Transverse colon (tissue), 4 donors: ENCODE measurements at regions not wholly inside any gene's neighbourhood (a gene's known extent, or its start where the extent isn't known, plus 50 kb on each side); places are given as distances from the start of the nearest gene placed in this dataset.
"Not testable (repeated sequence)": the region's sequence is repeated elsewhere in the genome, so short reads cannot be mapped to it uniquely, and the experiment has no call there.

Experiments
- DNase-seq: peaks from one replicate; pipeline ENCODE4 v3.0.0-alpha.2; 2019
- H3K27ac ChIP-seq, 4 donors: fragments of 200-600 bp; sonication (generic); 2 replicates each; pipeline ENCODE4 v1.5.1; 2016 to 2018; ENCODE audit warnings: inconsistent platforms in 4 of 4
- H3K27me3 ChIP-seq: fragments of 200-600 bp; sonication (generic); 2 replicates; pipeline ENCODE4 v1.5.1; 2017; ENCODE audit warnings: inconsistent platforms
- H3K36me3 ChIP-seq, 4 donors: fragments of 200-600 bp; sonication (generic); 2 replicates each; pipeline ENCODE4 v1.5.1; 2017 to 2019; ENCODE audit warnings: inconsistent platforms in 4 of 4
- H3K4me1 ChIP-seq, 4 donors: fragments of 200-600 bp; sonication (generic); 2 replicates each; pipeline ENCODE4 v1.5.1; 2017 to 2020; ENCODE audit warnings: inconsistent platforms in 4 of 4
- H3K4me3 ChIP-seq, 4 donors: fragments of 200-600 bp; sonication (generic); 1 replicate in 1 of 4; 2 replicates in 3 of 4; pipeline versions ENCODE4 v1.5.1 to v1.6.1; 2017 to 2019; ENCODE audit warnings: inconsistent platforms in 4 of 4
- H3K9me3 ChIP-seq, 2 donors: fragments of 200-600 bp; sonication (generic); 2 replicates each; pipeline ENCODE4 v1.5.1; 2017 to 2019; ENCODE audit warnings: inconsistent platforms in 2 of 2
- EP300 ChIP-seq: sonication (generic); formaldehyde crosslinking; IDR thresholded peaks from one replicate; pipeline ENCODE4 v1.6.1; 2017; ENCODE audit warnings: antibody characterized with exemption, low read depth
- POLR2A ChIP-seq: fragments of 450-650 bp; IDR thresholded peaks from one replicate; pipeline ENCODE4 v1.6.1; 2016; ENCODE audit warnings: antibody characterized with exemption, mild to moderate bottlenecking, moderate library complexity
- POLR2AphosphoS5 ChIP-seq, 3 donors: sonication (generic); formaldehyde crosslinking; IDR thresholded peaks; one replicate each; pipeline ENCODE4 v1.6.1; 2016; ENCODE audit warnings: antibody characterized with exemption in 3 of 3
- WGBS, 2 donors: methylation state at CpG; one replicate each; pipeline ENCODE4 v1.1.5; 2018; ENCODE audit warnings: low coverage in 1 of 2; 5-methylcytosine and 5-hydroxymethylcytosine counted together
- in situ Hi-C, 4 donors: fragments of 200-750 bp; cut with MboI; loops; one replicate each; pipeline versions ENCODE4 v1.15.0 to v1.15.1; 2017; ENCODE audit warnings: low sequenced_read_pairs in 3 of 4, low pct_ligation_motif_present in 1 of 4, low pct_unique_long_range_greater_than_20kb in 1 of 4
- intact Hi-C: fragments of 100-400 bp; cut with DNase I; formaldehyde crosslinking; loops from one replicate; pipeline ENCODE4 v1.15.1; 2023; ENCODE audit warnings: low total_unique reads
- TF ChIP-seq, protein P1 (sequence below), 5 experiments: fragments of 200-600 bp in 3 of 5; fragments of 450-650 bp in 2 of 5; sonication (generic) in 3 of 5; IDR thresholded peaks; 1 replicate in 2 of 5; 2 replicates in 3 of 5; pipeline ENCODE4 v1.5.1; 2016 to 2017; ENCODE audit warnings: antibody characterized with exemption in 5 of 5, inconsistent platforms in 3 of 5, mild to moderate bottlenecking in 2 of 5, moderate library complexity in 1 of 5

DNA sequence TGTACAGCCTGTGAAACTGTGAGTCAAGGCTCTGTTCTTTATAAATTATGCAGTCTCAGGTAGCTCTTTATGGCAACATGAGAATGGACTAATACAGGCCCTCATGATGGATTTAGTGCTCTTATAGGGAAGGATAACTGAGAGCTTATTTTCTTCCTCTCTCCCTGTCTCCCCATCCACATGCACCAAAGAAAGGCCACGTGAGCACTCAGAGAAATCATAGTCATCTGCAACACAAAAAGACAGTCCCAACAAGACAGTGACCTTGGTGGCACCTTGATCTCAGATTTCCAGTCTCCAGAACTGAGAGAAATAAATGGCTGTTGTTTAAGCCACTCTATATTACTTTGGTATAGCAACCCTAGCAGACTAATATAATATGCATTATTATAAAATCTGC, 2133.6 kb upstream of the ACO1 start:
- Histone ChIP-seq H3K9me3 (no peaks in the 10 kb centered on the region), H3K4me1 (no peaks in the 10 kb centered on the region), H3K27ac (no peak overlapping the region), H3K4me3 (no peak overlapping the region), H3K27me3 (no peaks in the 10 kb centered on the region), H3K36me3 (no peaks in the 10 kb centered on the region)
- DNase-seq: no peak
- intact Hi-C loops (no loop called here), in situ Hi-C loops (no loop called here)
- 35% methylated on average over 1 of the region's 1 CpG; no CpG with 5 or more reads in 1 of the 2 donors for WGBS, 2 donors
- TF ChIP-seq POLR2A: no peak
- TF ChIP-seq, protein P1, sequence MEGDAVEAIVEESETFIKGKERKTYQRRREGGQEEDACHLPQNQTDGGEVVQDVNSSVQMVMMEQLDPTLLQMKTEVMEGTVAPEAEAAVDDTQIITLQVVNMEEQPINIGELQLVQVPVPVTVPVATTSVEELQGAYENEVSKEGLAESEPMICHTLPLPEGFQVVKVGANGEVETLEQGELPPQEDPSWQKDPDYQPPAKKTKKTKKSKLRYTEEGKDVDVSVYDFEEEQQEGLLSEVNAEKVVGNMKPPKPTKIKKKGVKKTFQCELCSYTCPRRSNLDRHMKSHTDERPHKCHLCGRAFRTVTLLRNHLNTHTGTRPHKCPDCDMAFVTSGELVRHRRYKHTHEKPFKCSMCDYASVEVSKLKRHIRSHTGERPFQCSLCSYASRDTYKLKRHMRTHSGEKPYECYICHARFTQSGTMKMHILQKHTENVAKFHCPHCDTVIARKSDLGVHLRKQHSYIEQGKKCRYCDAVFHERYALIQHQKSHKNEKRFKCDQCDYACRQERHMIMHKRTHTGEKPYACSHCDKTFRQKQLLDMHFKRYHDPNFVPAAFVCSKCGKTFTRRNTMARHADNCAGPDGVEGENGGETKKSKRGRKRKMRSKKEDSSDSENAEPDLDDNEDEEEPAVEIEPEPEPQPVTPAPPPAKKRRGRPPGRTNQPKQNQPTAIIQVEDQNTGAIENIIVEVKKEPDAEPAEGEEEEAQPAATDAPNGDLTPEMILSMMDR (IDR thresholded peaks at IDR 0.05): no peak

DNA sequence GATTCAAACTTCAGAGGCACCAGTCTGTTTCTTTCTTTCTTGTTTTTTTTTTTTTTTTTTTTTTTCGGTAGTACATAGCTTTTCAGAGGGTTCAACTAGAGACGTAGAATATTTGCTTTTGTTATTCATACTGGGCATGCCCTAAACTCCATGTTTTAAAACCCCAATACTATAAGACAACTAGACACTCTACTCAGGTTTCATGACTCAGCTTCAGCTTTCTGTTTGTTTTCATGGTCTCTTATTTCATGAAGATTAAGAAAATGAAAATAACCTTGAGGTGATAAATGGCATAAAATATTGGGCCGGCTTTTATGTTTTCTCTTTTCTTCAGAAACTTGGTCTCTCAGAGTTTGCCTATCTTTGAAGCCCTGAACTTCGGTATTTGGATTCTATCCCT, 2126.3 kb upstream of the ACO1 start:
- in situ Hi-C loops: no loop called here
- TF ChIP-seq, protein P1 (IDR thresholded peaks at IDR 0.05): no peak
- TF ChIP-seq EP300: no peak
- TF ChIP-seq POLR2A: no peak
- TF ChIP-seq POLR2AphosphoS5 (IDR thresholded peaks at IDR 0.05): no peak
- Histone ChIP-seq H3K4me1 (no peaks in the 10 kb centered on the region), H3K4me3 (no peak overlapping the region), H3K9me3 (peaks cover 3 to 4% of the 10 kb centered on the region in 2 donors), H3K27ac (no peak overlapping the region), H3K27me3 (no peaks in the 10 kb centered on the region), H3K36me3 (no peaks in the 10 kb centered on the region)
- 76 to 79% methylated on average over 4 of the region's 4 CpGs for WGBS, 2 donors
- no peak for DNase-seq
- intact Hi-C loops: no loop called here

DNA sequence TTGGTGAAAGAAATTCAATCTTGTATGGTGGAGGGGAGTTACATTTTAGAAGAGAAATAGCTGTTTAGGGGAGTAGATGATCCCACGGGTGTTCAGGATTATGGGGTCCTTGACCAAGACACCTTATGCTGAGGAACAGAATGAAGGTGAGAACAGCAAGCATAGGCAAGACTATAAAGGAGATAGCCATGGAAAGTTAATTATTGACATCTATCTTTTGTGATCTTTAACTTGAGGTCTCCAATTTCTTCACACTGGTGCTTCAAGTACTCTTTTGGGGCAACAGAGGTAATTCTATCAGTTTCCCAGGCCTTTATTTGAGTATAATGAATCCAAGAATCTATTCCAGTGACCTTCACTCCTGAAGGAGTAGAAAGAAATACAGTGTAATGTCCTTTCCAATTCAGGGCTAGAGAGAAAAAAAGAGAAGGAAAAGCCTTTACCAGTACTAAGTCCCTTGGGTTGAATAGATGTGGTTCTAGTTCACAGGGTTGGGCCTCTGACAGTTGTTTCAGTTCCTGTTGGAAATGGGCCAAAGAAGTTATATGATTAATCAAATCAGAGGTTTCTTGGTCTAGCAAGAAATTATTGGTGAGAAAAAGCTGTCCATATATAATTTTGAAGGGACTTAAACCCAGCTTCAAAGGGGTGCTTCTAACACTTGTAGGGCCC, 2104.1 kb upstream of the ACO1 start:
- Histone ChIP-seq H3K36me3 (no peaks in the 10 kb centered on the region), H3K9me3 (no peaks in the 10 kb centered on the region), H3K27ac (no peak overlapping the region), H3K27me3 (no peaks in the 10 kb centered on the region), H3K4me1 (no peaks in the 10 kb centered on the region), H3K4me3 (no peak overlapping the region)
- TF ChIP-seq EP300: no peak
- TF ChIP-seq POLR2AphosphoS5 (IDR thresholded peaks at IDR 0.05): no peak
- no peak for TF ChIP-seq POLR2A
- TF ChIP-seq, protein P1 (IDR thresholded peaks at IDR 0.05): no peak
- no peak for DNase-seq
- intact Hi-C loops: no loop called here
- 70 to 100% methylated on average over 1 of the region's 1 CpG for WGBS, 2 donors
- in situ Hi-C loops: no loop called here

DNA sequence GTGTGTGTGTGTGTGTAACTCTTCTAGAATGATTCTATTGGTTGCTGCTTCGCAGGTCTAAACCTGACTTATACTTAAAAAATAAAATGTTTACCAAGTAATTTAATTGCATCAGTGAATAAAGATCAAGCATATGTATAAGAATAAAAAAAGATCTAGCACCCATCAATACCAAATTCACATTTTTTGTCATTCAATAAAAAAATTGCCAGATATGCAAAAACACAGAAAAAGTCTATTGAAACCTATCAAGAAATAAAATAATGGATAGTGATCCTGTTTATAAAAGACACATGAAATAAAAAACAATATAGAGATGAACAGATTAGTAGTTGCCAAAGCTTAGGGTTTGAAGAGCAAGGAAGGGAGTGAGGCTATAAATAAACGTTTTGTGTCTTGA, 2095.0 kb upstream of the ACO1 start:
- in situ Hi-C loops: no loop called here
- 53 to 70% methylated on average over 2 of the region's 2 CpGs for WGBS, 2 donors

DNA sequence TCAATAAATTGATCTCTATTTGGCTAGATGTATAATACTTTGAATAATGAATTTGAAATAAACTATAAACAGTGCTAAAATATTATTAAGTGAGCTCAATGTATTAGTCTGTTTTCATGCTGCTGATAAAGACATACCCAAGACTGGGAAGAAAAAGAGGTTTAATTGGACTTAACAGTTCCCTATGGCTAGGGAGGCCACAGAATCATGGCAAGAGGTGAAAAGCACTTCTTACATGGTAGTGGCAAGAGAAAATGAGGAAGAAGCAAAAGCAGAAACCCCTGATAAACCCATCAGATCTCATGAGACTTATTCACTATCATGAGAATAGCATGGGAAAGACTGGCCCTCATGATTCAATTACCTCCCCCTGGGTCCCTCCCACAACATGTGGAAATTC, 2092.4 kb upstream of the ACO1 start:
- H3K27me3 ChIP-seq, H3K9me3 ChIP-seq, H3K4me1 ChIP-seq, H3K4me3 ChIP-seq, in situ Hi-C loops, H3K27ac ChIP-seq, DNase-seq, intact Hi-C loops, H3K36me3 ChIP-seq: not testable (repeated sequence)

More for the DNA sequence above, 2095.0 kb upstream of the ACO1 start:
- Histone ChIP-seq H3K27me3 (no peaks in the 10 kb centered on the region), H3K9me3 (no peaks in the 10 kb centered on the region), H3K27ac (no peak overlapping the region), H3K4me1 (no peaks in the 10 kb centered on the region), H3K36me3 (no peaks in the 10 kb centered on the region), H3K4me3 (no peak overlapping the region)
- intact Hi-C loops: no loop called here
- TF ChIP-seq POLR2AphosphoS5 (IDR thresholded peaks at IDR 0.05) (no peak), POLR2A (no peak), EP300 (no peak)
- TF ChIP-seq, protein P1 (IDR thresholded peaks at IDR 0.05): no peak
- DNase-seq: no peak
